GM20000 (cell line): ENCODE measurements at regions not wholly inside any gene's neighbourhood (a gene's known extent, or its start where the extent isn't known, plus 50 kb on each side); places are given as distances from the start of the nearest gene placed in this dataset.

Source experiments
- DNase-seq: peaks from one replicate; pipeline ENCODE4 v3.0.0; 2012; ENCODE audit warnings: low spot score
- CTCF ChIP-seq: IDR thresholded peaks from 2 replicates; pipeline ENCODE4 v1.5.1; 2012; ENCODE audit warnings: mild to moderate bottlenecking, control low read depth; ENCODE audit errors: extremely low read depth, missing control alignments

GRCh38 chr18:42582266-42582665 lies 533.2 kb downstream of the RIT2 start:
- no peak for DNase-seq
- no peak for TF ChIP-seq CTCF

- TF ChIP-seq CTCF = no peak
- DNase-seq = no peak
Observed at GRCh38 chr18:42583283-42583731, 532.2 kb downstream of the RIT2 start.

- DNase-seq = no peak
- TF ChIP-seq CTCF = no peak
Observed at GRCh38 chr18:42586601-42587000, 528.9 kb downstream of the RIT2 start.

GRCh38 chr18:42588786-42589185 lies 526.7 kb downstream of the RIT2 start:
- DNase-seq = no peak

GRCh38 chr18:42604820-42605219 lies 510.7 kb downstream of the RIT2 start:
- no peak for DNase-seq
- TF ChIP-seq CTCF = no peak

More at GRCh38 chr18:42588786-42589185, 526.7 kb downstream of the RIT2 start:
- no peak for TF ChIP-seq CTCF

GRCh38 chr18:42606886-42607495 lies 508.5 kb downstream of the RIT2 start:
- TF ChIP-seq CTCF = no peak
- no peak for DNase-seq

GRCh38 chr18:42611134-42611533 lies 504.4 kb downstream of the RIT2 start:
- no peak for DNase-seq
- TF ChIP-seq CTCF = no peak
